Muscle layer of duodenum (tissue), 2 donors: ENCODE measurements at regions not wholly inside any gene's neighbourhood (a gene's known extent, or its start where the extent isn't known, plus 50 kb on each side); places are given as distances from the start of the nearest gene placed in this dataset.

Experiments used
- H3K27ac ChIP-seq: one replicate; pipeline ENCODE4 v1.7.0; 2013; ENCODE audit warnings: mild to moderate bottlenecking, low read length
- H3K27me3 ChIP-seq: one replicate; pipeline ENCODE4 v1.7.0; 2013; ENCODE audit warnings: low read depth, mild to moderate bottlenecking, control low read depth, low read length
- H3K36me3 ChIP-seq, 2 donors: one replicate each; pipeline ENCODE4 v1.7.0; 2013; ENCODE audit warnings: low read length in 2 of 2, control low read depth in 1 of 2, mild to moderate bottlenecking in 1 of 2; ENCODE audit not compliant: insufficient read depth in 2 of 2, control insufficient read depth in 1 of 2
- H3K4me1 ChIP-seq, 2 donors: one replicate each; pipeline ENCODE4 v1.7.0; 2013; ENCODE audit warnings: low read length in 2 of 2, mild to moderate bottlenecking in 2 of 2, control low read depth in 1 of 2, moderate library complexity in 1 of 2; ENCODE audit not compliant: insufficient read depth in 2 of 2, control insufficient read depth in 1 of 2
- H3K4me3 ChIP-seq, 2 donors: one replicate each; pipeline ENCODE4 v1.7.0; 2013; ENCODE audit warnings: low read length in 2 of 2, low read depth in 1 of 2, mild to moderate bottlenecking in 1 of 2
- H3K9me3 ChIP-seq, 2 donors: one replicate each; pipeline ENCODE4 v1.7.0; 2013; ENCODE audit warnings: low read length in 2 of 2, control low read depth in 1 of 2, mild to moderate bottlenecking in 1 of 2; ENCODE audit not compliant: control insufficient read depth in 1 of 2
- donor health status: healthy.

DNA sequence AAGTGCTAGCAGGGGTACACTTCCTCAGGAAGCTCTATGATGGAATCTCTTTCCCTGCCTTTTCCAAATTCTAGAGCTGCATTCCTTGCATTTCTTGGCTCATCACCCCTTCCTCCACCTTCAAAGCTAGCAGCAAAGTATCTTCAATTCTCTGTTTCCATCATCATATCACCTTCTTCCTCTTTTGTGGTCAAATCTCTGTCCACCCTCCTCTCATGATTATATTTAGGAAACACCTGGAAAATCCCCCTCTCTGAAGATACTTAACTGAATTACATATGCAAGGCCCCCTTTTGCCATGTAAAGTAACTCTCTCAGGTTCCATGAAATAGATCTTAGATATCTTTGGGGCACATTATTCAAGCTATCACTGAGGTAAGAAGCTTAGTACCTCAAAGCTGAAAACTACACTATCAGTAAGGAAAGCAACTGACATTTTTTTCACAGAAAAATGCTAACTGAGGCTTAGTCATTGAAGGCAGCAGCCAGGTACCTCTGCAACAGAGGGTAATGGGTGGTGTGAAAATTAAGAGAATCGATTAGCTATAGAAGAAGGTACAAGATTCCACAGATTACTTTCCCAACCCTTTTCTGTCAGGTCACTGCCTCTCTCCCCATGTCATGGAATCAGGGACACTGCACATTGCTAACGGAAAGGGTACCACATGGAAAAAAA lies 197.3 kb downstream of the MACC1 start:
- no peak overlapping the region for H3K4me3 ChIP-seq

DNA sequence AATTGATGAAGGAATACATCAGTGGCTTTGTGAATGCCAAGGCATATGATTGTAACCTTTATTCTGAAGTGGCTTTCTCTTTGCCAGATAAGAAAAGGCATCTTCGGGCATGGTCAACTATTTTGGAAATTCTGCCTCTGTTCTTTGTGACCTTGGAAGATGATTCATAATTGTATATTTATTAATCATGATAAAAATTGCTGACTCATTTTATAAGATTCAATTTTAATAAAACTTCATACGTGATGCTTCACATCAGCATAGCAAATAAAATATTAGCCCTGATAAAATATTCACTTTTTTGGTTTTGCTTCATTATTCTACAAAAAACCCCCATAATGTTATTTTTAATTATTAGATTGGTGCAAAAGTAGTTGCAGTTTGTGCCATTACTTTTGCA lies 200.5 kb downstream of the MACC1 start:
- Histone ChIP-seq H3K9me3 (no peaks in the 10 kb centered on the region), H3K4me1 (no peaks in the 10 kb centered on the region), H3K4me3 (no peak overlapping the region), H3K27me3 (no peaks in the 10 kb centered on the region), H3K36me3 (no peaks in the 10 kb centered on the region), H3K27ac (no peak overlapping the region)

More for the DNA sequence above, 197.3 kb downstream of the MACC1 start:
- H3K27ac ChIP-seq = no peak overlapping the region
- H3K36me3 ChIP-seq = no peaks in the 10 kb centered on the region
- H3K27me3 ChIP-seq = no peaks in the 10 kb centered on the region
- no peaks in the 10 kb centered on the region for H3K4me1 ChIP-seq
- H3K9me3 ChIP-seq = no peaks in the 10 kb centered on the region

DNA sequence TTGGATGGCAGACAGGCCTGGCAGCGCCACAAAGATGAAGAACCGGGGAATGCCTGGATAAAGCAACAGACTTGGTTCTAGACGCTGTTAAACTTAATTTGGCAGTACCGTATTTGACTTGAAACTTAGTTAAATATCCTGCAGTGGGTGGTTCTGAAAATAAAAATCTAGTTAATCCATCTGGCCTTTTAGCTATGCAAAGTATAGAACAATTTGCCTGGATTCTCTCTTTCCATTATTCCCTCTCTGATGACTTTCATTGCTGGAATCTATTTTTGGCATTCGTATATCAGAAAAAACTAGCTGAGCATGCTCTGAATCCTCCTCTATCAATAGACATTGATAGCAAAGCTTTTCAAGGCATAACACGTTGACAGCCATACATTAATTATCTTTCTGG lies 203.6 kb downstream of the MACC1 start:
- Histone ChIP-seq H3K36me3 (no peaks in the 10 kb centered on the region), H3K4me3 (no peak overlapping the region), H3K4me1 (no peaks in the 10 kb centered on the region), H3K9me3 (no peaks in the 10 kb centered on the region), H3K27me3 (no peaks in the 10 kb centered on the region), H3K27ac (no peak overlapping the region)

DNA sequence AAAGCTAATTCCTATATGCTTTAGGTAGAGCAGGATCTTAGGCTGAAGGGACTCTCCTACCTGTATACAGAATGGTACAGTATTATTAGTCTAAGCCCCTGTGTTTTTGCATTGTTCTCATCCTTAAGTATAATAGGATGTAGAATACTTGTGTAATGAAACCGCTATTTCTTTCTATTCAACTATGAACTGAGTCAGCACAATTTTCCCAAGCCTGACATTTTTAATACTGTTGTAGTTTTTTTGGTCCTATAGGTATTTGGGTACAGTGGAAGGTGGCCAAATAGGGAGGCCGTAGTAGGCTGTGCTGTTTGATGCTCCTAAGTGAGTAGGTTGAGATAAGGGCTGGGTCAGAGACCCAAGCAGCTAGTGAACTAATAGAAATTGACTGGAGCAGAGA lies 205.1 kb downstream of the MACC1 start:
- Histone ChIP-seq H3K27me3 (no peaks in the 10 kb centered on the region), H3K27ac (no peak overlapping the region), H3K4me3 (no peak overlapping the region)

DNA sequence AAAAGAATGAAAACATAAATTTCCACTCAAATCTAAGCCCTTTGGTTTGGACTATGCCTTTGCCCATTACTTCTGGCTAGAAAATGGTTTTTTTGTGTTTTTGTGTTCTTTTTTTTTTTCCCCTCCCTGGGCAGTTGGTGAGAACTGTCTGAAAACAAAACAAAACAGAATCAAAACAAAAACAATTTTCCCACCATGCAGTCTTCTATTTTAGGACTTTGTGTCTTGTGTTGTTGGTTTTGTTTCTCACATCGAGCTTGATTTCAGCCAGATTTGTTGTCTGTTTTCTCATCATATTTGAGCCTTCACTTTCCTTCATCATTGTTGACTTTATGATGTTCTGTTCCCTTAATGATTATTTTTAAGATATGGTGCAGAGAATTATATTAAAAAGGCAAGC lies 206.3 kb downstream of the MACC1 start:
- Histone ChIP-seq H3K9me3 (no peaks in the 10 kb centered on the region), H3K27me3 (no peaks in the 10 kb centered on the region), H3K36me3 (no peaks in the 10 kb centered on the region), H3K4me3 (no peak overlapping the region), H3K27ac (no peak overlapping the region), H3K4me1 (no peaks in the 10 kb centered on the region)

More for the DNA sequence above, 205.1 kb downstream of the MACC1 start:
- no peaks in the 10 kb centered on the region for H3K9me3 ChIP-seq
- H3K4me1 ChIP-seq = no peaks in the 10 kb centered on the region
- H3K36me3 ChIP-seq = no peaks in the 10 kb centered on the region

DNA sequence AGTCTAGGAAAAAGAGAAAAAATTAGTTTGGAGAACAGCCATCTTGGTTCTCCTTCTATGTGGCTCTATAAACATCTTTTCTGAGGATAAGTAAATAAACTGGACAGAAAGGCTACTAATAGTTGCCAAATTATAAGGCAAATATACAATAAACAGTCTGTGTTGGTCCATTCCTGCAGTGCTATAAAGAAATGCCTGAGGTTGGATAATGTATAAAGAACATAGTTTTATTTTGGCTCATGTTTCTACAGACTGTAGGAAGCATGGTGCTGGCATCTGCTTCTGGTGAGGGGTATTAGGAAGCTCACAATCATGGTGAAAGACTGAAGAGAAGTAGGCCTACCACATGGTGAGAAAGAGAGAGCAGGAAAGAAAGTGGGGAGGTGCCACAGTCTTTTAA lies 209.7 kb downstream of the MACC1 start:
- Histone ChIP-seq H3K4me1 (no peaks in the 10 kb centered on the region), H3K36me3 (no peaks in the 10 kb centered on the region)

DNA sequence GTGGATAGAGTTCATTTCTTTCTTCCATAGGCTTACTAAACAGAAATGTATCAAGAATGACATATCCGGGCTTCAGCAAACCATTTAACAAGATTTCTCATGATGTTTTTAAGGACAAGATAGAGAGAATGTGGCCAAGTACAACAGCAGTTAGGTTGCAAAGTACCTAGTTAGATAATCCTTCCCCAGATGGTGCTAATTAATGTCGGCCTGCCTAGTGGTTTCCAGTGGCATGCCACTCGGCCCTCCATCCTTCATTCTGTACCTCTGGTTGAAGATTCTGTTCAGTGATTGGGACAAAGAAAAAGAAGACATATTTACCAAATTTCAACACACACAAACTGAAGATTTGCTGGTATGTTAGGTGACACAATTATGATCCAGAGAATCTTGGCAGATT lies 212.1 kb downstream of the MACC1 start:
- Histone ChIP-seq H3K9me3 (no peaks in the 10 kb centered on the region), H3K27ac (no peak overlapping the region), H3K36me3 (no peaks in the 10 kb centered on the region), H3K27me3 (no peaks in the 10 kb centered on the region), H3K4me1 (no peaks in the 10 kb centered on the region), H3K4me3 (no peak overlapping the region)

More for the DNA sequence above, 209.7 kb downstream of the MACC1 start:
- Histone ChIP-seq H3K27me3 (no peaks in the 10 kb centered on the region), H3K4me3 (no peak overlapping the region), H3K9me3 (no peaks in the 10 kb centered on the region), H3K27ac (no peak overlapping the region)

DNA sequence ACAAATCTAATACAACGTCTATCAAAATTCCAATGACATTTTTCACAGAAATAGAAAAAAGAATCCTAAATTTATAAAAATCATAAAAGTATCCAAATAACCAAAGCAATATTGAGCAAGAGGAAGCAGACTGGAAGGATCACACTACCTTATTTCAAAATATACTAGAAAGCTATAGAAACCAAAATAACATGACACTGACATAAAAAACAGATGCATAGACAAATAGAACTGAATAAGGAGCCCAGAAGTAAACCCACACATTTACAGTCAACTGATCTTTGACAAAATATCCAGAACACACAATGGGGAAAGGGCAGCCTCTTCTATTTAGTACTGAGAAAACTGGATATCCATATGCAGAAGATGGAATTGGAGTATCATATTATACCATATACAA lies 217.5 kb downstream of the MACC1 start:
- no peaks in the 10 kb centered on the region for H3K4me1 ChIP-seq
- no peaks in the 10 kb centered on the region for H3K36me3 ChIP-seq
- no peaks in the 10 kb centered on the region for H3K9me3 ChIP-seq
- no peak overlapping the region for H3K4me3 ChIP-seq
- H3K27me3 ChIP-seq = no peaks in the 10 kb centered on the region
- no peak overlapping the region for H3K27ac ChIP-seq

DNA sequence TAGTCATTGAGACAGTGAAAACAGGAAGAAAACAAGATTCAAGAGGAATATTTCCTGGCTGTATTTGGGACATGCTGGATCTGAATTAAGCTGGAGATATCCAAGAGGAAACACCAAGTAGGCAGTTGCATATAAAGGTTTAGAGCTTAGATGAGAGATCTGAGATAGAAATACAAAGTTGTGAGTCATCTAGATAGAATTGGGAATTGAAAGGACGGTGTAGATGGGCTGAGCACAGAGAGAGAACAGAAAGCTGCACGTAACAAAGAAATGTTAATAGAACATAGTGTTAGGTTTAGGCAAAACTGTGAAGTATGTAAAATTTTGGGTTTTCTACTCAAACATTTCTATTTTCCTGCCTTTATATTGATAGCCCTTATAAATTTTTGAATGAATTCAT lies 218.5 kb upstream of the TMEM196 start:
- H3K4me3 ChIP-seq = no peak overlapping the region
- no peaks in the 10 kb centered on the region for H3K4me1 ChIP-seq
- H3K36me3 ChIP-seq = no peaks in the 10 kb centered on the region
- no peaks in the 10 kb centered on the region for H3K27me3 ChIP-seq
- no peak overlapping the region for H3K27ac ChIP-seq
- H3K9me3 ChIP-seq = no peaks in the 10 kb centered on the region

DNA sequence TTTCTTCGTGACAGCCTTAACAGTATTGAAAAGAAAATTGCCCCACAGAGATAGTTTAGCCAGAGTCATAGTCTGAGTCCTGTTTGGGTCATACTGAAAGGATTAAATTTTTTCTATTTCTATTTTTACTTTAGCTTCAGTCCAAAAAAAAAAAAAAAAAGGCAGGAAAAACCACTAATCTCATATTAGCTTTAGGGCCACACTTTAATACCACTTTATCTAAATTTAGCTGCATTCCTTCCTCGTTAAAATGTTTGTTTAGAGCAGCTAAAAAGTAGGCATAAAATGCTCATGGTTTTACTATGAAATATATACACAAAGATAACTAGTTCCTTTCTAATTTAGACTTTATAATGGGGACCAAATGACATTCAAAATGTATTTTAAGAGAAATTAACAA lies 216.5 kb upstream of the TMEM196 start:
- no peaks in the 10 kb centered on the region for H3K27me3 ChIP-seq
- no peak overlapping the region for H3K4me3 ChIP-seq
- H3K27ac ChIP-seq = no peak overlapping the region

DNA sequence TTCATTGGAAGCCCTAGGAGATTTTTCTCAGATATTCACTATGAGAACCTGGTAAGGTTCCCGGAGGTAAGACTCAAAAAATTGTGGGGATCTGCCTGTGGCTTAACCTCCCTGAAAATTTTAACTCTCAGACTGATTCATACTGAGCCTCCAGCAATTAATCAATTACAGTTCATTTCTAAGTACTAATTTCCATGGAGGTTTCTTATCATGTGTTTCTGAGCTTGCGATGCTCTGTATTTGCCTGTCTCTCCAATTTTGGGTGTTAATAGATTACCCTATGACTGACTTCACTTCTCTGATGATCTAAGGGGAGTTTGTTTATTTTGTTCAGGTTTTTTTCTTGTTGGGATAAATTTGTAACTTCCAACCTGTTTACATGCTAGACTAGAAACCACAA lies 215.4 kb upstream of the TMEM196 start:
- H3K4me3 ChIP-seq = no peak overlapping the region
- H3K4me1 ChIP-seq = no peaks in the 10 kb centered on the region
- H3K9me3 ChIP-seq = no peaks in the 10 kb centered on the region
- no peaks in the 10 kb centered on the region for H3K36me3 ChIP-seq
- H3K27ac ChIP-seq = no peak overlapping the region
- H3K27me3 ChIP-seq = no peaks in the 10 kb centered on the region

More for the DNA sequence above, 216.5 kb upstream of the TMEM196 start:
- Histone ChIP-seq H3K4me1 (no peaks in the 10 kb centered on the region), H3K9me3 (no peaks in the 10 kb centered on the region), H3K36me3 (no peaks in the 10 kb centered on the region)

DNA sequence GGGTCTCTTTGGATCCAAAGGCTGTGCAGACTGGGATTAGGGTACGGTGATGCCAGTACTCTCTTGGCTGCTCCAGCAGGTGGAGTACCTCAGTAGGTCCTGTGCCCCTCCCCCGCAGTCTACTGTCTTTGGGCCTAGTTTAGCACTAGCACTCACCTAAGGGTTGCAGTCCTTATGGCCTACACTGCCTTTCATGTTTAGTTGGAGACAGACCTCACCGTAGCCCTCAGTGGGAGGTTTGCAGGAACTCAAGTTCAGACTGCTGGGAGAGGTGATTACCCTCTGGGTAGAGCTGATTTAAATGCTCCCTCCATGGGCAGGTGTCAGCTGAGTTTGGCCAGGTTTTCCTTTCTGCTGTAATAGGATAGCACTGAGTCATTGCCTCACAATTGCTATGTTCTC lies 210.8 kb upstream of the TMEM196 start:
- Histone ChIP-seq H3K9me3 (no peaks in the 10 kb centered on the region), H3K4me3 (no peak overlapping the region), H3K27me3 (no peaks in the 10 kb centered on the region), H3K36me3 (no peaks in the 10 kb centered on the region), H3K27ac (no peak overlapping the region), H3K4me1 (no peaks in the 10 kb centered on the region)
